D721Med (cell line): ENCODE measurements at regions not wholly inside any gene's neighbourhood (a gene's known extent, or its start where the extent isn't known, plus 50 kb on each side); places are given as distances from the start of the nearest gene placed in this dataset.

ENCODE experiments used
- DNase-seq: peaks from one replicate; pipeline ENCODE4 v3.0.0; 2011; ENCODE audit warnings: low spot score; ENCODE audit not compliant: insufficient read length
- FAIRE-seq: peaks from 2 replicates; lab custom pipeline; 2011; peaks lifted over from hg19 to GRCh38; lab: Jason Lieb, UNC
- CTCF ChIP-seq: IDR thresholded peaks from 2 replicates; pipeline ENCODE4 v1.5.1; 2012; ENCODE audit warnings: mild to moderate bottlenecking, control low read depth; ENCODE audit not compliant: insufficient read depth; ENCODE audit errors: missing control alignments

- DNase-seq (no peak), FAIRE-seq (no peak)
- TF ChIP-seq CTCF: no peak
These were observed 154.1 kb downstream of the GALC start for GRCh38 chr14:87838931-87839330.

- FAIRE-seq (no peak), DNase-seq (no peak)
- TF ChIP-seq CTCF: no peak
These were observed 155.7 kb downstream of the GALC start for GRCh38 chr14:87837296-87837695.

GRCh38 chr14:87834594-87834993 lies 158.4 kb downstream of the GALC start:
- DNase-seq: no peak
- TF ChIP-seq CTCF: no peak
- no peak for FAIRE-seq

- no peak for DNase-seq
- no peak for TF ChIP-seq CTCF
- no peak for FAIRE-seq
These were observed 160.0 kb downstream of the GALC start for GRCh38 chr14:87833026-87833425.

- no peak for TF ChIP-seq CTCF
- DNase-seq (no peak), FAIRE-seq (no peak)
These were observed 162.4 kb downstream of the GALC start for GRCh38 chr14:87830443-87831096.

- FAIRE-seq: no peak
These were observed 163.4 kb downstream of the GALC start for GRCh38 chr14:87829543-87829942.

More at GRCh38 chr14:87829543-87829942, 163.4 kb downstream of the GALC start:
- no peak for TF ChIP-seq CTCF
- DNase-seq: no peak
